Skin of body (tissue), 1 donor: ENCODE measurements at regions not wholly inside any gene's neighbourhood (a gene's known extent, or its start where the extent isn't known, plus 50 kb on each side); places are given as distances from the start of the nearest gene placed in this dataset.
A peak's percentile ranks its signal among the peaks of the same experiment; 100 is the strongest.
"Not testable (repeated sequence)": the region's sequence is repeated elsewhere in the genome, so short reads cannot be mapped to it uniquely, and the experiment has no call there.

ENCODE experiments used
- DNase-seq: peaks from one replicate; lab custom pipeline; 2025; lab: John Stamatoyannopoulos, UW

GRCh38 chr6:97674802-97675201, 391.8 kb upstream of the MMS22L start:
- DNase-seq: no peak

DNA sequence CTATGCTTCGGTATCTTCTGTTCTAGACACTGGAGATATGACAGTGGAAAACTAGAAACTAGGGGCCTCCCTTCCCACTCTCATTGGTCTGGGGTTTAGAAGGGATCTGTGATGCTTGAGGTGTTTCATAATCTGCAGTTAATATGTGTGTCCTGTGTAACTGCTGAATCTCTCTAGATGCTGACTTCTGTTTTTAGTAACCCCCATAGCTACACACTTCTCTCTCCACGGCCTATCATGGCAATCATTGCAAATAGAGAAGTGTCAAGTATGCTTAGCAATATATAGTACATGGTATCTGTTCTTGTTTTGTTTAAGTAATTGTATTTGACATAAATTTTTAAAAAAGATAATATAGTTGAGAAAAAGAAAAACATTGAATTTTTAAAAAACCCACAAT, 394.6 kb upstream of the MMS22L start:
- no peak for DNase-seq

DNA sequence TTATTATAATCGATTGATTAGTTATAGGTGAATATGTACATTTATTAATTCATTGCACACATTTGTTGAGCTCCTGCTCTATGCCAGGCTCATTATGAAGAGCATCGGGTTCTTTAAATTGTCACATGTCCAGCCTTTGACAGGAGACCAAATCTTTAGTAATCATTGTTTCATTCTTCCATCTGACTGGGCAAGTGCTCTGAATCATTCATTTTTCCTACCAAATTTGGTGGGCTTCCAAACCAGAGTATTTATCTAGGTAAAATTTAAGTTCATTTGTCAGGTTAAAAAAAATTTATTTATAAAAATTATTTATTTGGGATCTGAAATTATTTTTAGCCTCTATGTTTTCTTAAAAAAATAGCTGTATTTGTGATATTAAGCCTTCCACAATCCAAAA, 404.9 kb upstream of the MMS22L start:
- DNase-seq: no peak

DNA sequence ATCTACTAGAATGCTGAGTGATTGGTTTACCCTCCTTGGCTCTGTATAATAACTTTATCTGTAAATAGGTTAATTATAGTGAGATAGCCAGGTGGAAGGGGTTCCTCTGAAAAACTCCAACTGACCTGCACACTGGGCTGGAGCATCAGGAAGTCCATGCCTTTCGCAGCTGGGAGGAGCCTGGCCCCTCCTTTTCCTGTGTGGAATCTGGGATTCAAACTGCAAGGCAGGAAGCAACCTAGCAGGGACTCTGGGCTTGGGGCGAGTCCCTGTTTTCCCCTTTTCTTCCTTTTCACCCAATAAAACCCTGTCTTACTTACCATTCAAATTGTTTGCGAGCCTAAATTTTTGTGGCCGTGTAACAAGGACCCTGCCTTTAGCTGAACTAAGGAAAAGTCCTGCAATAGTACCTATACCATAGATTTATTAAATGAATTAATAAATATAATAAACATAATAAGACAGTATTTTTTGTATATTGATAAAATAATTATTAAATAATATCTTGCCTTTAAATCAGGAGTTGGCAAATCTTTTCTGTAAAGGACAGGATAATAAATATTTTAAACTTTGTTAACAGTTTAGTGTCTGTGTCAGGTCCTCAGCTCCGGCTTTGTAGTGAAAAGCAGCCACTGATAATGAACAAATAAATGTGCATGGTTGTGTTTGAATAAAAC, 406.2 kb upstream of the MMS22L start:
- DNase-seq: no peak

GRCh38 chr6:97697456-97697855, 414.4 kb upstream of the MMS22L start:
- DNase-seq: no peak

DNA sequence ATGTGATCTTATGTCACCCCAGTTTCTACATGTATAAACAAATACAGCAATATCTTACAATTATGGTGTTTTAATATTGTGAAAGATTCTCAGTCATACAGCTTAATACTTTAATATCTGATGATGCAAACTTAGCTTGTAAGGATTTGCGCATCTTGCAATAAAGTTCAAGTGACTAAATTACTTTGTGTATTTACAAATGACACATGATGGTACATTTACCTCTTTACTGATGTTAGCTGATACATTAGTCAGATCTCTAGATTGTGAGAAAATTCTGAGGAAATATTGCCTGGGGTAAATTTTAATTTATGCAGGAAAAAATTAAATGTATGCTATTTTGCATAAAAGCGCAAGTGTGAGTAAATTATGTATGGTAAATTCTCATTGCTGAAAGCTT, 418.8 kb upstream of the MMS22L start:
- DNase-seq: no peak

GRCh38 chr6:97702248-97702647, 419.2 kb upstream of the MMS22L start:
- peak; percentile 55 for DNase-seq

GRCh38 chr6:97703661-97704060, 420.6 kb upstream of the MMS22L start:
- DNase-seq: no peak

DNA sequence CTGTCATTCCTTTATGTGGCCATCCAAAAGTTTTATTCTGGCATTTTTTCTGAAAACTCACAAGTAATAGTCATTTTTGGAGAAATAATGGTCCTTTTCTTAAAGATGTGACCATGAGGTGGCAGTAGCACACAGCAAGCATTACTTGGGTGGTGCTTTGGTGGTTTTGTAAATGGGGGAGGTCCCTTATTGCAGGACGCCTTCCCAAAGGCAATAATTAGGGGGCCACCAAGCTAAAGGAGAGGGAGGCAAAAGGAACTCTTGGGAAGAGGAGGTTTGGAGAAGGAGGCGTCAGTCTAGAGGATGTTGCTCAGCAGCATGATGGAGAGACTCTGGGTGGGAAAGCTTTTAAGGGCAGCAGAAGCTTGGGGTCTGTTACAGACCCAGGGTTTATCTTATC, 422.6 kb upstream of the MMS22L start:
- DNase-seq: no peak

- DNase-seq: no peak
Measured at GRCh38 chr6:97712751-97713150, 429.7 kb upstream of the MMS22L start.

DNA sequence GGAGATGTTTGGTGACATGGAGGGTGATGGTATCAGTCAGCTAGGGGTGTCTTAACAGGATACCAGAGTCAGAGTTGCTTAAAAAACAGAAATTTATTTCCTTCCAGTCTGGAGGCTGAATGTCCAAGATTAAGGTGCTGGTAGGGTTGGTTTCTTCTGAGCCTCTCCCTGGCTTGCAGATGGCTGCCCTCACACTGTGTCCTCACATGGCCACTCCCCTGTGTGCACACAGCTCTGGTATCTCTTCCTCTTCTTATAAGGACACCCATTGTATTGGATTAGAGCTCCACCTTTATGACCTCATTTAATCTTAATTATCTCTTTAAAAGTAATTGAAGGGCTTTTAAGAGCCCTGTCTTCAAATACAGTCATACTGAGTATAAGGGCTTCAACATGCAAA, 431.8 kb upstream of the MMS22L start:
- no peak for DNase-seq

GRCh38 chr6:97717086-97717485, 434.1 kb upstream of the MMS22L start:
- no peak for DNase-seq

DNA sequence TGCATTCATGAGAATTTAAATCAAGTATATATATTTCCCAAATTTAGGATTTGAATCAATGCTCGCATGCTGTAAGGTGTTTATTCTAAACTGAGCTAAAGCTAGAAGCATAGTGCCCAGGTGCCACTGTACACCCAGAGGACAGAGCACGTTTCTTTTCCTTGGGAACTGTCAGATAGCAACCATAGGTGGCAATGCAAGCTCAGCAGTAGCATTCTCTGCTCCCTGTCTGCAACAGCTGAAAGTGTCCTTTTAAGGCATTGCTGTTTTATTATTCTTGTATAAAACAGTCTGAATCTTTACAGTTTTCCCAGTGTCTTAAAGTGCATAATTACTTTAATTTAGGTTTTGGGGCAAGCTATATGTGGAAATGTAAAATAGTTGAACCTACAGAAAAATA, 443.4 kb upstream of the MMS22L start:
- DNase-seq: peak; percentile 16

- DNase-seq: no peak
Measured at GRCh38 chr6:97732045-97732444, 449.0 kb upstream of the MMS22L start.

- no peak for DNase-seq
Measured at GRCh38 chr6:97757575-97757974, 474.6 kb upstream of the MMS22L start.

- peak; percentile 48 for DNase-seq
Measured at GRCh38 chr6:97765461-97765860, 482.4 kb upstream of the MMS22L start.

- DNase-seq: no peak
Measured at GRCh38 chr6:97771372-97771771, 488.4 kb upstream of the MMS22L start.

DNA sequence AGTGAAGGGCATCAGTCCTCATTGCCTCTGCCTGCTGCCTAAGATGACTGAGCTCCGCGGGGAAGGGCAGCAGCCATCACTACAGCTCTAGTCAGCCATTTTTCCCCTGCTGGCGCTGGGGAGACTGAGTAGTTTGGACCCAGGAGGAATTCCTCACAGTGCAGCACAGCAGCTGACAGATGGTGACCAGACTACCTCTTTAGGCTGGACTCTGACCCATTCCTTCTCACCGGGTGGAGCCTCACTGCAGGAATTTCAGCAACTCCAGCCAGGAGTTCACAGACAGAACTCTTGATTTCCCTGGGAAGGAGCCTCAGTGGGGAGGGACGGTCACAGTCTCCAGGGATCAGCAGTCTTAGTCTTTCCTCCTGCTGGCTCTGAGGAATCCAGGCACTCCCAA, 492.0 kb upstream of the MMS22L start:
- no peak for DNase-seq

DNA sequence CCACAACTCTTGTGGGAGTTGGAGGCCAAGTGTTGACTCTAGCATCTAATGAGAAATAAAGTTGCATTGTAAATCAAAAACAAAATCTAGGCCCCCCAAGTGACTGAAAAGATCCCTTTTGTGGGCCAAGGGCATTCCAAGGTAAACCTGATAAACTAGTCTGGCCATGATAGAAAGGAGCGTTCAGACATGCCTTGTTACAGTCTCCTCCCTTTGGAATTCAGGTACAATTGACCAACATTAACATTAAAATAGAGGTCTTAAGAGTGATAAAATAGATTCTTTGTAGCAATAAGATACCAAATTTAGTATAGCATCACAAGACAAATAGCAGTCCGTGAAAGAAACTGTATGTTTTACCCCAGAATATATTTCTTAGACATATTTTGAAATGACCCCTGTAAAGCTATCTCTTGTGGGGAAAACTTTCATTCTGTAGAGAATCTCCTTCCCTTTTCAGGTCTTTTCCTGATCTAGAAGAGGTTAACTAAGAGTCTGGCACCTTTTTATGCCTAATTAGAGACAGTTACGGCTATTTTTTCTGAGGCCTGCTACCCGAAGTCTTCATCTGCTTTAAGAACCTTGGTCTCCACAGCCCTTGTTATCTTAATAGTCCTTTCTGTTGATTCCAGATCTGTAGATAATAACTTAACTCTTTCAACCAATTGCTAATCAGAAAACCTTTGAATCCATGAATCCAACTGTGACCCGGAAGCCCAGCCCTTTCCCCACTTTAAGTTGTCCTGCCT, 495.4 kb upstream of the MMS22L start:
- no peak for DNase-seq

DNA sequence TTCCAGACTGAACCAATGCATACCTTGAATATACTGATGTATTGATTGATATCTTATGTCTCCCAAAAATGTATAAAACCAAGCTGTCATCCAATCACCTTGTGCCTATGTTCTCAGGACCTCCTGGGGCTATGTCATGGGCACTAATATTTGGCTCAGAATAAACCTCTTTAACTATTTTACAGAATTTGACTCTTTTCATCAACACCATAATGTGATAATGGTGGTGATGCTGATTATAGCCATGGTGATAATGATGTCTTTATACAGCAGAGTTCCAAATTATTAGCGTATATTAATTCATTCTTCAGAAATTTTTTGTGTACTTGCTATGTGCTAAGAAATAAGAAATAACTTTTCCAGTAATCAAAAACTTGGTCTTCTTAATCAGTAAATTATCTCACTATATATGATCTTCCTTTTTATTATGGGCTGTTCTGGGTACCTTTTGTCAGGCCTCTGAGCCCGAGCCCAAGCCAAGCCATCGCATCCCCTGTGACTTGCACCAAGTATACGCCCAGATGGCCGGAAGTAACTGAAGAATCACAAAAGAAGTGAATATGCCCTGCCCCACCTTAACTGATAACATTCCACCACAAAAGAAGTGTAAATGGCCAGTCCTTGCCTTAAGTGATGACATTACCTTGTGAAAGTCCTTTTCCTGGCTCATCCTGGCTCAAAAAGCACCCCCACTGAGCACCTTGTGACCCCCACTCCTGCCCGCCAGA, 496.2 kb upstream of the MMS22L start:
- DNase-seq: not testable (repeated sequence)

DNA sequence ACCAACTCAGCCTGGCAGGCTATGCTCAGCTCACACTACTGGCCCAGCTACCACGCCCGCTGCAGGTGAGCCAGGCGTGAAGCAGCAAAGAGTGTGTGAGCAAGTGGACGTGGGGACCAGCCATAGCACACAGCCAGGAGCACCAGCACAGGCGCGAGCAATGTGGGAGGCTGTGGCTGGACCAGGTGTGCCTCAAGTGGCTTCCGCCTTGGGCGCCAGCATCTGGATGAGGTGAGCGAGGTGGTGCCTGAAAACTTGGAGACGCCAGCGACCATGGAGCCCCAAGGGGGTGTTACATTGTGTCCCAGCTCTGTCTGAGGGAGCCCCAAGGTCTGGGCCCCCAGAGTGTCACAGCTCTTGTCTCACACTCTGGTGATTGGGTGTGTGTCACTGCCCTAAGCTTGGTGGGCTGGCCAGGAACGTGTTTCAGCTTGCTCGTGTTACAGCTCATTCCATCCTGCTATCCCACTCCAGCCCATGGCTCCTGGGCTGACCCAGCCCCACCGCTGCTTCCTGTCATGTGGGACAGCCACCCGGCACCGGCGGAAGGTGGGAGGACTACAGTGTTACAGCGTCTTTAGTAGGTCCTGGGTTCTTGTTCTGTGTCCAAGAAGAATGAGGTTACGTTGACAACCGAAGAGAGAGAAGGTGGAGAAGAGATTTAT, 508.0 kb upstream of the MMS22L start:
- DNase-seq: no peak

DNA sequence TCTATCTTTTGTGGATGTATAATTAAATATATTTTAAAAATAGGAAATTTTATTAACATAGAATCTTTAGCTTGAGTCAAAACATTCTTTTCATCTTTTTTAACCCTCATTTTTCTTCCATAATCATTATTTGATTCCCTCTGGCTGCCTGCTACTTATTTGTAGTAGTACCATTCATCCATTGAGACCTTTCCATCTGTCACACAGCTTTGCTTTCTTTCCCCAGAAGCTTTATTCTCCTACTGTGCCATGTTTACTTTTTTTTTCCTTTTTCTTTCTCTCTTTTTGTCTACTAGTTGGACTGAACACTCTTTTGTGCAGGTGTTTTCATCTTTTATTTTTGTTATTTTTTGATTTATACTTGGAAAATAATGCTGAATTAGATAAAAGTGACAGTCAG, 522.6 kb upstream of the MMS22L start:
- DNase-seq: no peak
